HG02870 (cell line): ENCODE measurements at regions not wholly inside any gene's neighbourhood (a gene's known extent, or its start where the extent isn't known, plus 50 kb on each side); places are given as distances from the start of the nearest gene placed in this dataset.

ENCODE experiments used
- ATAC-seq: cut with Tn5 transposase; IDR thresholded peaks from one replicate; pipeline ENCODE4 v1.9.1; 2021; ENCODE audit warnings: mild to moderate bottlenecking, moderate library complexity; ENCODE audit not compliant: unreplicated experiment

DNA sequence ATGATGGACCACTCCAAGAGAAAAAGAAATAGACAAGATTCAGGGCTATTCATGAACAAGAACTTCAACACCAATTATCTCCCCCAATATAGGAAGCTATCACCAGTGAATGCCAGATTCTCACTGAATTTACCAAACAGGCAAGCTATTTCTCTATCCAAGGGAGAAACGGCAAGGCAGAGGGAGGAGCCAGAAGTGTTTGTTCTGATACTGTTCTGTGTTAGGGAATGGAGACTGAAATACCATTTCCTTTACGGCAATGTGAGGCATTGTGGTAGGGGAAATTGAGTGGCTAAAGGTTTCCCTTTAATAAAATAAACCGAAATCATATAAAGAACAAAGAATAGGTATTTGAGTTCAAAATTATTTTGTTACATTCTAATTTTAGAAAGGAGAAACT is 68.0 kb upstream of the ALDH1A1 start:
- no peak for ATAC-seq

DNA sequence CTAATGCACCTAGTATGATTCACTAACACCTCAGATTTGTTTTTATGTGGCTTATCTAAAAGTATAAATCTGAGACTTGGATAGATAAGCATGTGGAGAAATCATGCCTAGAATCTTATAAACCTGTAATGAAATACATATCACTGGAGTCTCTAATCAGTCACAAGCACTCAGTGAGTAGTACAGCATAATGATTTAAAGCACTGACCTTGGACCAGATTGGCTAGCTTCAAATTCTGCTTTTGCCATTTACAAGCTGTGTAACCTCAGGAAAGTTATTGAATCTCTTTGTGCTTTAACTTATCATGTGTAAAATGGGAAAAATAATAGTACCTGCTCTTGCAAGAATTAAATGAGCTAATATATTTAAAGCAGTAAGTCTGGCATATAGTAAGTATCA is 61.2 kb upstream of the ALDH1A1 start:
- ATAC-seq = no peak

DNA sequence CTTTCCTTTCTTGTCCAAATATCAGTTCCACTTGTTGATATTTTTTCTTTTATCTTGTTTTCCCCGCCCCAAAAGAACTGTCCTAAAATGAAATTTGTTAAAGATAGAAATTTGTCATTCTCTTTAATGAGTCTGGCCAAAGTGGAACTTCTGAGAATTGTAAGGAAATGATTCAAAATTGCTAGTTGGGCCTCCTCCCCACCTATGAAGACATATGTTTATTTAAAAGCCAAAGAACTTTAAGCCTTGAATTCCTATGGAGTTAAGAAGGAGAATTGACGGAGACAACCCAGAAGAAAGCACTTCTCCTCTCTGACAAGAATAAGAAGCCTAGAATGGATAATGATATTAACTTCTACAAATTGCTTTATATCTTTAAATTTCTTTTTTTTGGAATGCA is 59.1 kb upstream of the ALDH1A1 start:
- ATAC-seq = no peak

DNA sequence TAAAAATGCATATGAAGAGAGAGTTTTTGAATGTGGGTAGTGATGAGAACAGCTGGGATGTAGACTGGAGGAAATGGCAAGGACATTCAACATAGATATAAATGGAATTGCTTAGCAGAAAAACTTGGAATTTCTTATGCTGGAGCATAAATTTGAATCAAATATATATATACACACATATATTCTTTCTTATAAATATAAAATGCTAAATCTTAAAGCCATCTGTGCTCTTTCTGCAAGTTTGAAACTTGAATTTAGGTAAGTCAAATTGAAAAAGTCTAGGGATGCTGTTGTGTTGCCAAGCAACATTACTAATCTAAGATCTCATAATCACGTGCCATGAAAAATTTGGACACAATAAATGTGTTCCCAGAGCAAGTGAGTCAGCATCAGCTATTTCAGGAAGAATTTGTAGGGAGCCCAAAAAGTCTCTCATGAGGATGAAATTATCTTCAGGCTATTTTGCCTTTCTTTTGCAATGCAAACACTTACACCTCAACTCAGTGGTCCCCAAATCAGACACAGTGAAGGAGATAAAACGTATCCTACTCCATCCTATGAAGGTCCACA is 58.4 kb upstream of the ALDH1A1 start:
- no peak for ATAC-seq

DNA sequence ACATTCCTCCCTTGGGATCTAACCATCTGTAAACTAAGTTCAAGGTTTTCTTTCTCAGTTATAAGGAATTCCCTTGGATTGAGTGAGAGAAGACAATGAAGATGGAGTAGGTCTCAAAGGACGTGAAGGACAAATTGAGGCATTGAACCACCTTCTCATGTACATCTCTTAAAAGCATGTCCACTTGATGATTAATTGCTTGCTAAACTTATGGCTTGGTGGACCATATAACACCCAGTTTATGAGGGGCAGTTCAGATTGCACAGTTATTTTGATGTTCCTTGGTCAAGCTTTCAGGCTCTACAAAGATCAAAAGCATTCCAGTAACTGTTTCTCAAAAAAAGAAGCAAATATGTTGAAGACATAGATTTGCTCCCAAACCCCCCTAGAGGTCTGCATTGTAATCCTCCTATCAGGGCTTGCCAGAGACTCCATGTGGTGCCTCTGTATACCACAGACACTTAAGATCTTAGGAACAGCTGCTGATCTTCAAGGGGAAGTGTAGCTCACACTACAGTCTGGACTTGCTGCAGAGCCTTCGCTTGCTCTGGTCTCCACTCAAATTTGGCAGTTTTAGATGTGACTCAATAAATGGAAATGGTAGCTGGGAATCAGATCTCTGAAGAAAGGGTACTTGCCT is 56.9 kb upstream of the ALDH1A1 start:
- ATAC-seq = no peak

DNA sequence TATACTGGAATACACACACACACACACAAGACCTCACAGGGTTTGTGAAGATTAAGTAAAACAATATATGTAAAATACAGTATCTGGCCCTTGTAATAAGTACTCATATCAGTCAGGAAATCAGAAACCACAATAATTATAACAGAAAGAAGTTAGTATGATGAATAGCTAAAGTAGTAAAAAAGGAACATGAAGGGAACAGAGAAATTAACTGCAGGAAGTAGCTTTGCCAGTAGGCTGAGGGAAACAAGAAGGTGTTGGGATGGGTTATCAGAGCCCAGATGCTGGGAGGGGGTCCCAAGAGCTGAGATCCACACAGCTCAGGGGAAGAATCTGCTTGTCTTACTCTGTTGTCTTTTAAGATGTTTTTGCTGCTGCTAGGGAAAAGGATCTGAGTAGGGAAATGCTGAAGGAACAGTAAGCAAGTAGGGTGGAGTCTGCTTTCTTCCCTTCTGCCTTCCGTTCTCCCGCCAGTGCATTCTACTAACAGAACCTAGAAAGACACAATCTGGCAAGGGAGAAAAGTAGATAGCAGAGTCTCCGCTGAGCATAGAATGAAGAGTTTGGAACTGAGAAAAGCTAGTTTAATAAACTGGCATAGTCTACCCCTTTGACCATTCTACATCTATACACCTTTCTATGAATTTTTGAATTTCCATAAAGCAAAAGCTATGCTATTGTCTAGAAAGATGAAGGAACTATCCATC is 55.3 kb upstream of the ALDH1A1 start:
- no peak for ATAC-seq

DNA sequence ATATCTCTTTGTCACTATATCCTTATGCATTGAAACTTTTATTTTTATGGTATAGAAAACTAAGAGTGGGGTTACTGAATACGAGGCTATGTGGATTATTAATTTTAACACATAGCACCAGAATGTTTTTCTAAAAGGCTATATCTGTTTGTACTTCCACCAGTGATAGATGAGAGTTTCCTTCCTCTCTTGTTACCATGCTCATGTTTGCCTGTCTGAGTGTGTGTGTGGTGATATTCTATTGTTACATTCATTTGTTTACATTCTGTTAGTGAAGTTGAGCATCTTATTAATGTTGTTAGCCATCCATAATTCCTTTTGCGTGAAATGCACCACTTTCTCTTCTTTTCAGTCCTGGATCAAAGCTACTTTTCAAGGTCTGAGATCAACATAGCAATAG is 54.1 kb upstream of the ALDH1A1 start:
- ATAC-seq = no peak
